Suprapubic skin (tissue), 4 donors: ENCODE measurements at regions not wholly inside any gene's neighbourhood (a gene's known extent, or its start where the extent isn't known, plus 50 kb on each side); places are given as distances from the start of the nearest gene placed in this dataset.

Source experiments
- POLR2A ChIP-seq, 2 donors: fragments of 450-650 bp; IDR thresholded peaks; one replicate each; pipeline ENCODE4 v1.6.1; 2017; ENCODE audit warnings: antibody characterized with exemption in 2 of 2, mild to moderate bottlenecking in 2 of 2, moderate library complexity in 2 of 2
- POLR2AphosphoS5 ChIP-seq, 3 donors: sonication (generic); formaldehyde crosslinking; IDR thresholded peaks; one replicate each; pipeline ENCODE4 v1.6.1; 2017; ENCODE audit warnings: antibody characterized with exemption in 3 of 3
- TF ChIP-seq, protein P1 (sequence below), 2 donors: fragments of 200-600 bp in 1 of 2; fragments of 450-650 bp in 1 of 2; sonication (generic) in 1 of 2; IDR thresholded peaks; one replicate each; pipeline ENCODE4 v1.5.1; 2016 to 2019; ENCODE audit warnings: antibody characterized with exemption in 2 of 2, mild to moderate bottlenecking in 1 of 2, moderate library complexity in 1 of 2

DNA sequence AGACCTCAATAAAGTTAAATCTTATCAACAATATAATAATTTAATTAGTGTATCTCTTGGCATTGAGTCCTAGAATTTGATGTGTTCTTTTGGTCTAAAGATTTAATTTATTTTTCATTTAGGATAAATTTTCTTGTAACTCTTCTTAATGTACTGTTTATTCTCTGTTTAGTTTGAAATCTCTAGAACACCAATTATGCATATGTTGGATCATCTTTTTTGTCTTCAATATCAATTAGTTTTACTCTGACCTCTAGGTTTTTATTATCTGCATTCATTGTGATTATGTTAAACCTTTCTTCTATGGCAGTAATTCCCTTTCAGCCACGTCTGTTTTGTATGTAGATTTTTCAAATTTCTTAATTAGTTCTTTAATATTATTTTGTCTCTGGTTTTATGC lies 93.8 kb upstream of the ARHGEF7 start:
- TF ChIP-seq POLR2A (IDR thresholded peaks at IDR 0.05) (no peak), POLR2AphosphoS5 (IDR thresholded peaks at IDR 0.05) (no peak)
- TF ChIP-seq, protein P1, sequence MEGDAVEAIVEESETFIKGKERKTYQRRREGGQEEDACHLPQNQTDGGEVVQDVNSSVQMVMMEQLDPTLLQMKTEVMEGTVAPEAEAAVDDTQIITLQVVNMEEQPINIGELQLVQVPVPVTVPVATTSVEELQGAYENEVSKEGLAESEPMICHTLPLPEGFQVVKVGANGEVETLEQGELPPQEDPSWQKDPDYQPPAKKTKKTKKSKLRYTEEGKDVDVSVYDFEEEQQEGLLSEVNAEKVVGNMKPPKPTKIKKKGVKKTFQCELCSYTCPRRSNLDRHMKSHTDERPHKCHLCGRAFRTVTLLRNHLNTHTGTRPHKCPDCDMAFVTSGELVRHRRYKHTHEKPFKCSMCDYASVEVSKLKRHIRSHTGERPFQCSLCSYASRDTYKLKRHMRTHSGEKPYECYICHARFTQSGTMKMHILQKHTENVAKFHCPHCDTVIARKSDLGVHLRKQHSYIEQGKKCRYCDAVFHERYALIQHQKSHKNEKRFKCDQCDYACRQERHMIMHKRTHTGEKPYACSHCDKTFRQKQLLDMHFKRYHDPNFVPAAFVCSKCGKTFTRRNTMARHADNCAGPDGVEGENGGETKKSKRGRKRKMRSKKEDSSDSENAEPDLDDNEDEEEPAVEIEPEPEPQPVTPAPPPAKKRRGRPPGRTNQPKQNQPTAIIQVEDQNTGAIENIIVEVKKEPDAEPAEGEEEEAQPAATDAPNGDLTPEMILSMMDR (IDR thresholded peaks at IDR 0.05) = no peak
